OCI-M2 (cell line): ENCODE measurements at regions not wholly inside any gene's neighbourhood (a gene's known extent, or its start where the extent isn't known, plus 50 kb on each side); places are given as distances from the start of the nearest gene placed in this dataset.
"Not testable (repeated sequence)": the region's sequence is repeated elsewhere in the genome, so short reads cannot be mapped to it uniquely, and the experiment has no call there.

Source experiments
- DNase-seq: peaks from one replicate; lab custom pipeline; 2025; ENCODE audit not compliant: unreplicated experiment; lab: John Stamatoyannopoulos, UW

DNA sequence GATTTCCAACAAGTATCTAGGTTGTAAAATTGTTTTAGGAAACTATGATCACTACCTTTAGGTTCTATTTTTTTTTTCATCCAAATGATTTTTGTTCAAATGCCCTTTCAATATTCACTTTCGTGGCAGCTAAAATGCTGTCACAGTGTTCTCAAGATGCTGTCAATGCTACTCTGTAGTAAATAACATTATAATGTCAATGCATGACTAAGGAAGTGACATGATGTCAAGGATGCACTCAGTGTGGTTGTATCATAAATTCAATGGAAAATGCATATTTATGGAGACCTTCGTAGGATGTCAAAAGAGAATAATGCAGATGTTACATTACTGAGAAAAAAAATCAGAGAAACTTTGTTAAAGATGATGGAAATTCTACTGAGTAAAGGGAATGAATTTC, 673.8 kb downstream of the ANKRD7 start:
- DNase-seq = no peak

DNA sequence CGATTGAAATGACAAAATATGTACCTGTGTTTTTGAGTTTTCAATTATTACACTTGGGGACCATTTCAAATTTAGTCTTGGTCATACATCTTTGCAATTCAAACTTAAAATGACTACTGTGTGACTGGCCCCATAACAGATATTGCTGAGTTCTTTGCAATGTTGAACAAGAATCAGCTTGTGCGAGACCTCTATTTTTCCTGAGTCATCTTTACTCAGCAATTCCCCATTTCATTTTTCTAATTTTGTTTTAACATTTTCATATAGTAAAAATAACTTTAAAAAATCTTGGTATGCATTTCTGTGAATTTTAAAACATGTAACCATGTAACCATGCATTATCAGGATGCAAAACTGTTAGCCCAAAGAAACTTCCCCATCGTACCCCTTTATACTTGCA, 678.1 kb downstream of the ANKRD7 start:
- no peak for DNase-seq

DNA sequence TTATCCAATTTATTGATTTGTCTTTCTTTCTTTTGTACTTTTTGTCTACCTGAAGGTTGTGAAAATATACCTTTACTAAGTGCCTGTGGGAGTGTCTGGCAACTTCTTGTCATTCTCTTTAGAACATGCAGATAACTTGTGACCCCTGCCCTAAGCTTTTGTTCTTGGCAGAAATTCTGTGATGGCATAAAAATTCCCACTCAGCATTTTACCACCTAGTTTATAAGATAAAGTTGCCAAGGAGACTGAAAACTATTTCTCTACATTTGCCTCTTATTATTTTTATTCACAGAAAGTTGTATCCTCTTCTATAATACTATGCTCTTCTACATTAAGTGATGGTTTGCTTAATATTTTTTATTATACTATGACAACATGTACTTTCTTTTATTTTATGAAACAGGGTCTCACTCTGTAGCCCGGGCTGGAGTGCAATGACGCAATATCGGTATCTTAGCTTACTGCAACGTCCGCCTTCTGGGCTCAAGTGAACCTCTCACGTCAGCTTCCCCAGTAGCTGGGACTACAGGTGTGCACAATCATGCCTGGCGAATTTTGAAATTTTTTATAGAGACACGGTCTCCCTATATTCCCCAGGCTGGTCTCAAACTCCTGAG, 683.5 kb downstream of the ANKRD7 start:
- no peak for DNase-seq

DNA sequence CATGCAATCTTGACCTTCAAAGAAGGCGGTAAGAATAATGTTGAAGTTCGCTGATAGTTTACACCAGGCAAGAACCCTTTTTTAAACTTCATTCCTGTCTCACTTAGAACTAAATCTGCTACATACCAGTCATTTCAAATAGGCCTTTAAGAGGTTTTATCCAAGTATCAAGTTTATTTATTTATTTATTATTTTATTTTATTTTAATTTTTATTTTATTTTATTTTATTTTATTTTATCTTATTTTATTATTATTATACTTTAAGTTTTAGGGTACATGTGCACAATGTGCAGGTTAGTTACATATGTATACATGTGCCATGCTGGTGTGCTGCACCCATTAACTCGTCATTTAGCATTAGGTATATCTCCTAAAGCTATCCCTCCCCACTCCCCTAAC, 691.6 kb downstream of the ANKRD7 start:
- not testable (repeated sequence) for DNase-seq

DNA sequence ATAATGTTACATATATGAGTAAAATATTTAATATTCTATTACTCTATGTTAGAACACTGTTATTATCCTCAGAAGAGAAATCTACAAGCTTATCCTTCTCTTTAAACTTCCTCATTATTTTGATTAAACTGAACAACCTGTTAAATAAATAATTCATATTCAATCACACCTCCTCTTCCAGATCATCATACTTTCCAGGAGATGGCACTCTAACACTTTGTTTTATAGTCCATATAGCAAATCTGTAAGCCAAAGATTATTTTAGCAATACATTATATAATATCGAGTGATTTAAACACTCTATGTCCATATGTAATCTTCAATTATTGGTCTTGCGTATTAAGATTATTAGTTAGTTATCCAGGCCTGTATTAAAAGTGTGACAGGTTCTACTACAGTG, 694.1 kb downstream of the ANKRD7 start:
- no peak for DNase-seq

DNA sequence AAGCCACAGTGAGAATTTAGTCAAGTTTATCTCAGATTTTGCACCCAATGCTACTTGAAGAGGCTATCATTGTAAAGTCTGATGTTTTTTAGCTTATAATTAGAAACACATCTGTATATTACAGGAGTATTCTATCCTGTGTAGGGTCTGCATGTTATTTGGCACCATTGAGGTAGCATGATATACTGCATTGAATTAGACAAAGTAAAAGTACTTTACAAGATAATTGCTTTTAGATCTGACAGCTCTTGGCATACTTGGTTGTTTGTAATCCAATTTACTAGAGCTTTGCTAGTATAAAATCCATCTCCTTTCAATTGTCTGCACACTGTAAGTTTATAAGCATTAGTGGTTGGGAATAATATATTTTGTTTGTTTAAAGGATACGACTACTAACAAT, 714.3 kb downstream of the ANKRD7 start:
- no peak for DNase-seq

DNA sequence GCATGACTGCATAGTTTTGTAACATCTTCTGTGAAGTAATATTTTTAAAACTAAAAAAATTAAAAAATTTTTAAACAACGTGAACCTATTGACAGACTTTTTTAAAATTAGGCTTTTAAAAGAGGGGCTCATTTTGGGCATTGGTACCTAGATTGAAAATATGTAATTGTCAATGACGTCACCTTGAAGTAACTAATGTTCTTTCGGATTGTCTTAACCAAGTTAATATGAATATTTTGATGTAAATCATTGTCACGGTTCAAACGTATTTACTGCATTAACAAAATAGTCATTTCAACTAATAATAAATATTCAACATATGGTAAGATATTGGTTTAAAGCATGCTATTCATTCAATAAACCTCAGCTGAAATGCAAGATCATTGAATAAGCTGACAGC, 719.8 kb downstream of the ANKRD7 start:
- no peak for DNase-seq

DNA sequence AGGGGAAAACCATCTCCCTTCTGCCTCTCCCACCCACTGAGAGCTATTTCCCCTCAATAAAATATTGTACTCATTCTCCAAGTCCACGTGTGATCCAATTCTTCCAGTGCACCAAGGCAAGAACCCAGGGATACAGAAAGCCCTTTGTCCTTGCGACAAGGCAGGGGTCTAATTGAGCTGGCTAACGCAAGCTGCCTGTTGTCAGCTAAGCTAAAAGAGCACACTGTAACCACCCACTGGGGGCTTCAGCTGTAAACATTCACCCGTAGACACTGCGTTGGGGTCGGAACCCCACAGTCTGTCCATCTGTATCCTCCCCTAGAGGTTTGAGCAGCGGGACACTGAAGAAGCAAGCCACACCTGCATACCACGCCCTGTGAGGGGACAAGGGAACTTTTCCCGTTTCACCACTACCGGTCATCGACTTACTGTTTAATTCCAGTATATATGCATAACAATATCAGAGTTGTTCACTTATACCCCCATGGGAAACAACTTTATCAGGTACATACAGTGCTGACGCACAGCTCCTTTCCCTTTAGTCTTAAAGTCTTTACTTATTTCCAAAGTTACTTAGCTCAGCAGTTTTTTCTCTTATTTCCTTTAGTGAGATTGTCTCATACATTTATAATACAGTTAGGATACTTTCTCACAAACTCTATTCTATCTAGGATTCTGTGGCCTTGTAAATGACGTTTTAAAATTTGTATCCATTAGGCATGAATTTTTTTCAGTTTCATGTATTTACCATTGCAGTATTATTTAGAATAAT, 721.6 kb downstream of the ANKRD7 start:
- no peak for DNase-seq

DNA sequence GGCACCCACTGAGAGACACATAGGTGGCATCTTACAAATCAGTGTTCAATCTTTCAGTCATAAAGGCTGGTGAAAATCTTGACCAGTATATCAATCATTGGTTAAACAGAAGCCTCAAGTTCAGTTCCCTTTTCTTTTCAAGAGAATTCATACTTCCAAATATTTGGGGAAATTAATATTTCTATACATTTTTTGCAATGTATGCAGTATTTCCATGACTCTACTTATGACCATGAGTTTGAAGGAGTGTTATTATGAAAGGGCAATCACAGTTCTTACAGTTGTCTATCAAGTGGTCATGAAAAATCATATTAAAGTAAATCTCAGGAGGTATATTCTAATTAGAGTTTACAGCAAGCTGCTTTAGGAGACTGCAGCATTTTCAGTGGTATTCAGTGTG, 724.0 kb downstream of the ANKRD7 start:
- DNase-seq = no peak

DNA sequence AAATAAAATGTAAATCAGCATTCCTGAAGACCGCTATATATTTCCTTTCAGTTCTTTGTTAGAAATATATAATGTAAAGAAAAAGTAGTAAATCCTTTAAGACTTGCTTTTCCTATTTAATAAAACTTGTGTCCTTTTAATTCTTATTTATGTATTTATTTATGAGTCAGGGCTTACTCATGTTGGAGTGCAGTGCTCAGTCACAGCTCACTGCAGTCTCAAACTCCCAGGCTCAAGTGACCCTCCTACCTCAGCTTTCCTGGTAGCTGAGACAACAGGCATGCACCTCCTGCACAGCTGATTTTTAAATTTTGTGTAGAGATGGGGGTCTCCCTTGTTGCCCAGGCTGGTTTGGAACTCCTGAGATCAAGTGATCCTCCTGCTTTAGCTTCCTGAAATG, 724.5 kb downstream of the ANKRD7 start:
- DNase-seq = no peak

DNA sequence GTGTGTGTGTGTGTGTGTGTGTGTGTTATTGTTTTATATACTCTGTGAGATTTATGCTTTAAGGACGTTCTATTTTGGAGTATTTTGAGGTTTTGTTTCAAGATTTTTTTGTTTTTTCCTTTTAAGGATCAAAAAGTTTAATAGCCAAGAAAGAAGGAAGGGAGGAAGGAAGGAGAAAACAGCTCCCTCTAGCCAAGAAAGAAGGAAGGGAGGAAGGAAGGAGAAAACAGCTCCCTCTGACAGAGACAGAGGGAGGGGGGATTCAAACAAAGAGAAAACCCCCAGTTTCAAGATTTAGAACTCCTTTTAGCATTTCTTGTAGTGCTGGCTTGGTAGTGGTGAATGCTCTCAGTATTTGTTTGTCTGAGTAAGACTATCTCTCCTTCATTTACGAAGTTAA, 731.8 kb downstream of the ANKRD7 start:
- not testable (repeated sequence) for DNase-seq

DNA sequence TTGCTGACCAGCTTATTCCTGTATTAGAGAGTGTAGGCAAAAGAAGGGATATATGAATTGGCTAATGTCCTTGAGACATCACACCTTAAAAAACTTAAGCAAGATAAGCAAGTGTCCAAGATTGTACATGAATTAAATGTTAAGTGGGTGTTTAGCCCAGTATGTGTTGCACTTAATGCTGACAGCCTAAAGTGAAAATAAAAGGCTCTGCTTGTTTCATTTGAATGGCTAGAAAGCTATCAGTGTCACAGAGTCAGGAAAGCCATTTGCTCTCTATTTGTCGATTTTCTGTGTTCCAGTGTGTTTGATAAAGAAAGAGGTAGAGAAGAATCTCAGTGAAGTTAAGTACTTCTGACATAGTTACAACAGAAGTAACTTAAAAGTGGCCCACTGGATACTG, 744.9 kb downstream of the ANKRD7 start:
- no peak for DNase-seq

DNA sequence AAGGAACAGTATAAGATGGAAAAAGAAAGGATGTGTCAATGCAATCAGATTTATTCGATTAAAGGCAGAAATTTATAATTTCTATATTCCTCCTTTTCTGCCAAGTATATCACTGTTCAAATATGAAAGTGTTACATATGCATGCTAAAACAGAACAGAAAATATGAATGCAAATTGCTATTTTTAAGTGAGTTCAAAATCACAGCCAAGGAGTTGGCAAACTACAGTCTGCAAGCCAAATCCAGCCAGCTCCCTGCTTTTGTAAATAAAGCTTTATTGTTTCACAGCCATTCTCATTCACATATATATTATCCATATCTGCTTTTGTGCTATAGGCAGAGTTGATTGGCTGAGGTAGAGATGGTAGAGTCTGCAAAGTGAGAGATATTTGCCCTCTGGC, 747.2 kb downstream of the ANKRD7 start:
- no peak for DNase-seq

DNA sequence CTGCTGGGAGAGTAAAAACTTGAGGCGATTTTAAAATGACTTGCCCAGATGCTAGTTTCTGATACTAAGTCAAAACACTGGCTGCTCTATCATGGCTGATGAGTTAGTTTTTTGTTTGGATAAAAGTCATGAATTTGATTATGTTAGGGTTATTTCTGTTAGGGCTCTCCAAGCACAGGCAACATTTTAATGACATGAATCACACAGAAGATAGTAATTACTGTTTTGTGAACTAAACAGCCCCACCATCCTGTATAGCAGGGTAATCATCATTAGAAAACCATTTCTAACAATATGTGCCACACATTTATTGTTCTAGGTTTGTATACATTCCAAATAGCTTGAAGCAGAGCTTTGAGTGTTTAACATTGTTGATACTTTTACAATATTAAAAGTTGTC, 750.3 kb downstream of the ANKRD7 start:
- DNase-seq = no peak

DNA sequence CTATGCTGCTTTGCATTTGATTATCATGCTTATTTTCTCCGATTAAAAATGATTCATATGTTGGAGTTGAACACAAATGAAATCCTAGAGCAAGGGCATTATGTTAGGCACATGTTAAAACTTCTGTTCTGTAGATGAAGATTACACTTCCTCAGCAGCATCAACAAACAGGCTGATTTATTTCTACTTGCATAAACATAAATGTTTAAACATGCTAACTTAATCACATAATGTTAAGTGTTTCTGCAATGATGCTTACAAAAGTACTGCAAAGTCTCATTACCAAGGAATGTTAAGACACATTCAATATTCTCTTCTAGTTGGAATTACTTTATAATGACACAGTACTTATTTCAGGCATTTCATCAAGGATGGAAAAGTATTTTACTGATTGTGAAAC, 770.8 kb downstream of the ANKRD7 start:
- no peak for DNase-seq

DNA sequence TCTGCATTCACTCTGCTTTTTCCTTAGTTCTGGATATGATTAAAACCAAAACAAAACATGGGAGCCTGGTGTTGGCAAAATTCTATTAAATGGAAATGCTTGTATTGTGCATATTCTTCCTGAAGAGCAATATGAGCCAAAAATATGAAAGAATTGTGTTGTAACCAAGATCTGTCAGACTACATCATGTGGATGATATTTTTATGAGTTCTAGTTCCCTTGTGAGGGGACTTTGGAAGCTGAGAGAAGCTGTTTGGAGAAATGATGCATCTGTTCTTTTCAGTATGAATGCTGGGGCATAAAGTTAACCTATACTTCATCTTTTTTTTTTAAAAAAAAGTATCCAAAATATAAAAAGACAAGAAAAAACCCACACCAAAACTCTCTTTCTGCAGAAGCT, 782.7 kb downstream of the ANKRD7 start:
- DNase-seq = no peak

DNA sequence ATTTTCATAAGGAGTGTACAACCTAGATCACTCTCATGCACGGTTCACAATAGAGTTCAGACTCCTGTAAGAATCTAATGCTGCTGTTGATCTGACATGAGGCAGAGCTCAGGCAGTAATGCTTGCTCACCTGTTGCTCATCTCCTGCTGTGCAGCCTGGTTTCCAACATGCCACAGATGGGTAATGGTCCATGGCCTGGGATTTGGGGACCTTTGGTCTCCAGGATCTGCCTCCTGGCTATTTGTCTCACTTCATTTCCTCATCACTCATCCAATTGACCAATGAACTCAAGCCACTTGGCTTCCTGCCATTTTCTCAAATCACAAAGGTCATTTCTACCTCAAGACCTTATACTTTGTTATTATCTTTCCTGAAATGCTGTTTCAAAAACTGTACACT, 786.1 kb downstream of the ANKRD7 start:
- DNase-seq = no peak

DNA sequence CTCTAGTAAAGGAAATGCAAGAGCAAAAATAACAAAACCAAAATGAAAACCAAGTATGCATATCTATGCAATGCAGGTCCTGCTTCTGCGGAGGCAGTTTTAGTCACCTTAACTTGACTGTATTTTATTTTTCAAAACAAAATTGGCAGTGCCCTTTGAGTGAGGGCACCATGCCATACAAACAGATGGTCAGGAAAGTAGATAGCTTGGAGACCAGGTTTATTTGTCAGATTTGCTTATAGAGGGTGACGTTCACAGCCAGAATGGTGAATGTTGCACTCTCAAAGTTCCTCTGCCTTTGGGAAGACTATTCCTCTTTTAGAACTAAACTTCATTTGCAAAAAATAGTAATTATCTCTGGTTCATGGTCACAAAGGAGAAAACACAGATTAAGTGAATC, 801.9 kb downstream of the ANKRD7 start:
- DNase-seq = no peak

DNA sequence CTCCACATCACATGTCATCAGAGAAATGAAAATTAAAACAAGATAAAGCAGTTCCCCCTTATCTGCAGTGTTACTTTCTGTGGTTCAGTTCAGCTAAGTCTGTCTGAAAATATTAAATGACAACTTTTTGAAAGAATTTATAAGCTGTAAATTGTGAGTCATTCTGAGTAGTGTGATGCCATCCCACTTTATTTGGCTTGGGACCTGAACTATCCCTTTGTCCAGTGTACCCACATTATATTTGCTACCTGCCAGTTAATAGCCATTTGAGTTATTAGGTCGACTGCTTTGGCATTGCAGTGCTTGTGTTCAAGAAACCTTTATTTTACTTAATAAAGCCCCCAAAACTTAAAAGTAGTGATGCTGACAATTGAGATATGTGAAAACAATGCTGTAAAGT, 804.2 kb downstream of the ANKRD7 start:
- no peak for DNase-seq

DNA sequence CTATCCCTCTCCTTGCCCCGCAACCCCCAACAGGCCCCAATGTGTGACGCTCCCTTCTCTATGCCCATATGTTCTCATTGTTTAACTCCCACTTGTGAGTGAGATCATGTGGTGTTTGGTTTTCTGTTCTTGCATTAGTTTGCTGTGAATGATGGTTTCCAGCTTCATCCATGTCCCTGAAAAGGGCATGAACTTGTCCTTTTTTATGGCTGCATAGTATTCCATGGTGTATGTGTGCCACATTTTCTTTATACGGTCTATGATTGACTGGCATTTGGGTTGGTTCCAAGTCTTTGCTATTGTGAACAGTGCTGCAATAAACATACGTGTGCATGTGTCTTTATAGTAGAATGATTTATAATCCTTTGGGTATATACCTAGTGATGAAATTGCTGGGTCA, 807.6 kb downstream of the ANKRD7 start:
- DNase-seq = not testable (repeated sequence)

DNA sequence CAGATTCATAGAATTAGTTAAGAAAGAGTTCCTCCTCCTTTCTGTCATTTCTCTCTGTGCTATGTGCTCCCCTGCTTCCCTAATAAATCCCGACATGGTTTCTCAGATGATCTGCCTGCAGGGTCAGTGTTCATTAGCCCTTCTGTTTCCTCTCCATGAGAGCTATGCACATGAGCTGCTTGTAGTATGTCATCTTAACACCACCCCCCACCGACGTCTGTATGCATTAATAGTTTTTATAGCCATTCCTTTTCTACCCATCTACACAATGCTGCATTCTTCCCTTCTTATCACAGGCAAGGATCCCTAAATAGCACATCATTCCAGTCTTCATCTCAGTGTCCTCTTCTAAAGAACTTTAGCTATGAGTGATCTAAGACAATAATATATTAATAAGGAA, 809.1 kb downstream of the ANKRD7 start:
- DNase-seq = no peak

DNA sequence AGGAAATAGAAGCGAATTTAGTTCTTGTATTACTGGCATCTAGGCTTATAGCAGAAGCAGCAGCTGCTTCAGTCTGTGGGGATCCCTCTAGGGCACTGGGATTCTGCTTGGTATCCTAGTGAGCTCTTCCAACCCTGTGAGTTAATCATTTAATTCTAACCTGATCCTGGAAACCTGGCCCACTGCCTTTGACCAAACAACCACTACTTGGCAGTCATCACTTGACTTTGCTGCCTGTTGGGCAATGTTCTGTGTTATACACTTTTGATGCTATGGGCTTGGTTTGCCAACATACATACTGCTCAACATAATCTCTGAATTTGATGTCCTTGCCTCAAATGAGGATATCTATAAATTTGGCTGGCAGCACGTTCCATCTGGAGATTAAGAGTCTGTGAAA, 813.4 kb downstream of the ANKRD7 start:
- no peak for DNase-seq

DNA sequence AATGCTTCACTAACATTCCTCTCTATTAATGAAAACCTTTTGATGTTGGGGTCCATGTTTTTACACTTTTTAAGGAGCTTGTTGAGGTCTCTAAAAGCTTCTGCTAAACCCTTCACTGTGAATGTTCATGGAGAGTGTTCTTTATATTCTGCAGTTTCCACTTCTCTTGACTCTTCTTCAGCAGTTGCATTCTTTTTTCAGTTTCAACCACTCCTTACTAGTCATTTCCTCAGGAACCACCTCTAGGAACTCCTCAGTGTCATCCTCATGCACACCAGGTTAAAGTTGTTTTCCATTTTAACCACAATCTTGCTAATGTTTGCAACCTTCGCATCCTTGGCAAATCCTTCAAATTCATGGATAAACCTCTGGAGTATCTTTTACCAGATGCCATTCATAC, 821.6 kb downstream of the ANKRD7 start:
- no peak for DNase-seq
